Heart left ventricle (tissue), 13 donors: ENCODE measurements at regions not wholly inside any gene's neighbourhood (a gene's known extent, or its start where the extent isn't known, plus 50 kb on each side); places are given as distances from the start of the nearest gene placed in this dataset.

Source experiments
- CTCF ChIP-seq, 12 donors: fragments of 200-600 bp; sonication (generic) in 4 of 12; IDR thresholded peaks; one replicate each; pipeline versions ENCODE4 v1.5.0 to v1.8.0; 2018 to 2022; ENCODE audit warnings: antibody characterized with exemption in 12 of 12, mild to moderate bottlenecking in 5 of 12
- POLR2A ChIP-seq, 2 donors: fragments of 450-650 bp; IDR thresholded peaks; one replicate each; pipeline ENCODE4 v1.6.1; 2017; ENCODE audit warnings: antibody characterized with exemption in 2 of 2, mild to moderate bottlenecking in 2 of 2, moderate library complexity in 2 of 2
- donor health status: ischemic (EF 13 %, LVEDD 7.1; RV severe dilation, severe dysfunction).
- donor health status: DM: no; HTN: yes; CAD: no.
- donor health status: DM: no; HTN: no; CAD: no.
- donor health status: ischemic (EF 25% LVEDD 6.9; RV normal size, moderate dysfunction).
- donor health status: ischemic (EF 25% LVEDD 5.7; RV mildly dilated, moderate dysfunction).
- donor health status: ischemic (EF 35%, LVEDD 5.7; RV mildly dilated, moderate dysfunction).
- donor health status: nonischemic (EF 11% LVEDD 7.7; RV severe dilation, severe dysfunction).
- donor health status: DM: yes; HTN: yes; CAD: no.
- donor health status: PGD.
- donor health status: ischemic (EF 29% LVEDD 5.4; RV normal size, mild dysfunction).
- donor health status: nonischemic (EF 23%, LVEDD 6.1; RV moderate dilation, normal function).

GRCh38 chr14:101695659-101696058, 65.8 kb upstream of the PPP2R5C start:
- TF ChIP-seq CTCF (IDR thresholded peaks at IDR 0.05), result no peak
- TF ChIP-seq POLR2A (IDR thresholded peaks at IDR 0.05), result no peak
